Lung (tissue), 11 donors: ENCODE measurements at regions not wholly inside any gene's neighbourhood (a gene's known extent, or its start where the extent isn't known, plus 50 kb on each side); places are given as distances from the start of the nearest gene placed in this dataset.

Experiments used
- ATAC-seq: fragments of 200-7000 bp; cut with Tn5 transposase; one replicate; pipeline ENCODE4 v1.9.1; 2020; ENCODE audit warnings: moderate number of reproducible peaks; ENCODE audit not compliant: insufficient read depth, low FRiP score
- DNase-seq, 3 donors: peaks; one replicate each; pipeline ENCODE4 v3.0.0-alpha.2; 2013 to 2017
- H3K27ac ChIP-seq, 2 donors: one replicate each; pipeline ENCODE4 v1.5.1; 2013; ENCODE audit warnings: mild to moderate bottlenecking in 2 of 2, moderate library complexity in 2 of 2, control low read depth in 1 of 2, inconsistent platforms in 1 of 2, low read depth in 1 of 2, low read length in 1 of 2
- H3K27me3 ChIP-seq, 3 donors: one replicate each; pipeline ENCODE4 v1.5.1; 2013; ENCODE audit warnings: low read length in 2 of 3; ENCODE audit not compliant: control insufficient read depth in 3 of 3, insufficient read depth in 3 of 3
- H3K36me3 ChIP-seq, 4 donors: one replicate each; pipeline ENCODE4 v1.5.1; 2013; ENCODE audit warnings: low read length in 4 of 4, mild to moderate bottlenecking in 1 of 4, moderate library complexity in 1 of 4; ENCODE audit not compliant: control insufficient read depth in 4 of 4, insufficient read depth in 4 of 4
- H3K4me1 ChIP-seq, 5 donors: one replicate each; pipeline ENCODE4 v1.5.1; 2013; ENCODE audit warnings: low read length in 5 of 5, mild to moderate bottlenecking in 2 of 5, moderate library complexity in 1 of 5; ENCODE audit not compliant: control insufficient read depth in 5 of 5, insufficient read depth in 5 of 5
- H3K4me3 ChIP-seq: one replicate; pipeline ENCODE4 v1.5.1; 2013; ENCODE audit warnings: mild to moderate bottlenecking, control low read depth, moderate library complexity
- H3K9ac ChIP-seq, 2 donors: one replicate each; pipeline ENCODE4 v1.5.1; 2013; ENCODE audit warnings: low read length in 2 of 2, control low read depth in 1 of 2; ENCODE audit not compliant: insufficient read depth in 1 of 2
- H3K9me3 ChIP-seq, 4 donors: one replicate each; pipeline ENCODE4 v1.5.1; 2013; ENCODE audit warnings: low read length in 3 of 4, mild to moderate bottlenecking in 1 of 4, moderate library complexity in 1 of 4; ENCODE audit not compliant: control insufficient read depth in 4 of 4, insufficient read depth in 3 of 4
- CTCF ChIP-seq: IDR thresholded peaks from 2 replicates; pipeline ENCODE4 v1.5.1; 2012; ENCODE audit warnings: mild to moderate bottlenecking; ENCODE audit errors: control extremely low read depth, extremely low read depth
- WGBS, 2 donors: extraction: QIAGEN DNeasy Blood & Tissue Kit; methylation state at CpG; one replicate each; pipeline ENCODE4 v1.1.7; 2013; 5-methylcytosine and 5-hydroxymethylcytosine counted together
- donor health status: control.
- donor health status: control.
- donor health status: Bipolar disorder and iron deficiency.
- donor health status: healthy.
- donor health status: DM: yes; HTN: yes; CAD: no.

GRCh38 chr3:25056803-25057351, 371.2 kb upstream of the RARB start:
- no peak for TF ChIP-seq CTCF
- Histone ChIP-seq H3K4me3 (no peak overlapping the region), H3K27me3 (no peaks in the 10 kb centered on the region), H3K9ac (no peak overlapping the region), H3K9me3 (no peaks in the 10 kb centered on the region), H3K36me3 (no peaks in the 10 kb centered on the region), H3K27ac (no peak overlapping the region), H3K4me1 (peaks cover 0 to 25% (median 0%) of the 10 kb centered on the region in 5 donors)
- ATAC-seq (no peak), DNase-seq (peak in 2 of 3 donors; percentile 57 to 65)
- WGBS, 2 donors: 85 to 87% methylated on average over 3 of the region's 3 CpGs

- ATAC-seq (no peak), DNase-seq (peak in 2 of 3 donors; percentile 76 to 80)
- no peak overlapping the region for H3K27ac ChIP-seq
- 68 to 74% methylated on average over 1 of the region's 1 CpG for WGBS, 2 donors
- no peak for TF ChIP-seq CTCF
- H3K9me3 ChIP-seq: no peaks in the 10 kb centered on the region
- no peak overlapping the region for H3K4me3 ChIP-seq
- H3K27me3 ChIP-seq: no peaks in the 10 kb centered on the region
- no peaks in the 10 kb centered on the region for H3K36me3 ChIP-seq
- no peak overlapping the region for H3K9ac ChIP-seq
- H3K4me1 ChIP-seq: peaks cover 0 to 25% (median 0%) of the 10 kb centered on the region in 5 donors
Measured at GRCh38 chr3:25057379-25057778, 370.7 kb upstream of the RARB start.

GRCh38 chr3:25064681-25065080, 363.4 kb upstream of the RARB start:
- no peak overlapping the region for H3K9ac ChIP-seq
- H3K27ac ChIP-seq: no peak overlapping the region
- H3K4me1 ChIP-seq: no peaks in the 10 kb centered on the region
- H3K27me3 ChIP-seq: no peaks in the 10 kb centered on the region
- TF ChIP-seq CTCF: no peak
- H3K4me3 ChIP-seq: no peak overlapping the region
- no peak for DNase-seq
- no peaks in the 10 kb centered on the region for H3K9me3 ChIP-seq
- no peak for ATAC-seq
- H3K36me3 ChIP-seq: no peaks in the 10 kb centered on the region
- 92 to 93% methylated on average over 2 of the region's 2 CpGs for WGBS, 2 donors

- WGBS, 2 donors: 90 to 91% methylated on average over 3 of the region's 3 CpGs
- no peak for TF ChIP-seq CTCF
- H3K9me3 ChIP-seq: no peaks in the 10 kb centered on the region
- peaks cover 0 to 10% (median 4%) of the 10 kb centered on the region in 5 donors for H3K4me1 ChIP-seq
- no peak overlapping the region for H3K9ac ChIP-seq
- no peaks in the 10 kb centered on the region for H3K36me3 ChIP-seq
- no peak for ATAC-seq
- H3K4me3 ChIP-seq: no peak overlapping the region
- no peak for DNase-seq
- H3K27me3 ChIP-seq: no peaks in the 10 kb centered on the region
- no peak overlapping the region for H3K27ac ChIP-seq
Measured at GRCh38 chr3:25069970-25070369, 358.1 kb upstream of the RARB start.
